Central memory CD8-positive, alpha-beta T cell (primary cell): ENCODE measurements at regions not wholly inside any gene's neighbourhood (a gene's known extent, or its start where the extent isn't known, plus 50 kb on each side); places are given as distances from the start of the nearest gene placed in this dataset.
"Not testable (repeated sequence)": the region's sequence is repeated elsewhere in the genome, so short reads cannot be mapped to it uniquely, and the experiment has no call there.

Source experiments
- ATAC-seq: fragments of 150-1000 bp; cut with Tn5 transposase; replicated peaks from 2 replicates; pipeline ENCODE4 v1.10.0; 2022; ENCODE audit warnings: mild to moderate bottlenecking, moderate FRiP score, moderate number of reproducible peaks; ENCODE audit not compliant: poor library complexity, severe bottlenecking; ENCODE audit errors: extremely low read depth
- DNase-seq, 2 donors: peaks; one replicate each; pipeline ENCODE4 v3.0.0; 2021; ENCODE audit warnings: low spot score in 2 of 2
- H3K27ac Mint-ChIP-seq: one replicate; pipeline ENCODE4 v1.8.0; 2022; ENCODE audit warnings: low read depth, mild to moderate bottlenecking, moderate library complexity, mixed read lengths
- H3K27me3 Mint-ChIP-seq: one replicate; pipeline ENCODE4 v1.8.0; 2022; ENCODE audit warnings: mixed read lengths
- H3K36me3 Mint-ChIP-seq: one replicate; pipeline ENCODE4 v1.8.0; 2022; ENCODE audit warnings: mild to moderate bottlenecking, moderate library complexity, mixed read lengths; ENCODE audit not compliant: insufficient read depth
- H3K4me1 Mint-ChIP-seq: one replicate; pipeline ENCODE4 v1.8.0; 2022; ENCODE audit warnings: mixed read lengths
- H3K4me3 Mint-ChIP-seq: one replicate; pipeline ENCODE4 v1.8.0; 2022; ENCODE audit warnings: mild to moderate bottlenecking, moderate library complexity, mixed read lengths
- H3K9me3 Mint-ChIP-seq: one replicate; pipeline ENCODE4 v1.8.0; 2022; ENCODE audit warnings: mixed read lengths

DNA sequence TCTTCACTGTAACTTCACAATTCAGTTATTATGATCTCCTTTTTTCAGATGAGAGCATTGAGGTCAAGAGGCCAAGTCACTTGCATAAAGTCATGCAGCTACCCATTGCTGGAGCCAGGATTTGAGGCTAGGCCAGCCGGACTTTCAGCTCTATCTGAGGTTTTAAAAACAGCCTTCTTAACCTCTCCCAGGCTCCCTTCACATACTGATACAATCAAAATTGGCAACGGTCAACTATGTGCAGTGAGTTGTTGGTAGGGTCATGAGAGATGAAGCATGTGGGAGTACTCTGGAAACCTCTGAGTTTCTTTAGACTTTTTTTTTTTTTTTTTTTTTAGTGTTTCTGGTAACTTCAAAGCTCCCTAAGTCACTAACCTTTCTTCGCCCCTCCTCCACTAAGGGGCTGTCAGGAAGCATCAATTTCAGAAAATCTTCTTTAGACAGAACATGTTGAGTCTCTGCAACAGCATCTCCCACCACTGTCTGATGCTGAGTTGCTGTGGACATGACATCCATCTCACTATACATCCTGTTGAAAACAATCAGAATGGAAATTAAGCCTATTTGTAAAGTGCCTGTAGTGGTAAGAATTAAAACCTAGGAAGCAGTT lies 201.8 kb downstream of the SIPA1L2 start:
- Mint-ChIP-seq H3K27ac (no peak overlapping the region), H3K36me3 (no peaks in the 10 kb centered on the region), H3K9me3 (no peaks in the 10 kb centered on the region), H3K27me3 (no peaks in the 10 kb centered on the region), H3K4me1 (no peaks in the 10 kb centered on the region), H3K4me3 (no peak overlapping the region)
- ATAC-seq (no peak), DNase-seq (no peak)

DNA sequence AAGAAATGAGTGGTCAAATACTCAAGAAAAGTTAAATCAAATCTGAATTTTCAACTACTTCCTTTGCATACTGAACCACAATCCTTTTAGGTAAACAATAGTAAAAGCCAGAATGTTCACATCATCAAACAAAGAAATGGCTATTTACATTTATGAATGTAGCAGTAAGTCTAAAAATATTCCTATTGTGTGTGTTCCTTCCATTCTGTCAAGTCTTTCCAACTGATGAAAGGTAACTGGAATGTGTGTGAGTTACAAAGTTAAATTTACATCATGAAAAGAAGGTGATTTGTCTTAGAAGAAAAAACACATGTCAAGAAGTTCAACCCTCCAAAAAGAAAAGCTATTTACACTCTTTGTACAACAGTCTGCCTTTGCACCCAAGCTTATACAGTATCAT lies 203.1 kb downstream of the SIPA1L2 start:
- H3K27ac Mint-ChIP-seq, result no peak overlapping the region
- H3K27me3 Mint-ChIP-seq, result no peaks in the 10 kb centered on the region
- no peaks in the 10 kb centered on the region for H3K36me3 Mint-ChIP-seq
- no peaks in the 10 kb centered on the region for H3K9me3 Mint-ChIP-seq
- no peak for DNase-seq
- ATAC-seq, result no peak
- no peak overlapping the region for H3K4me3 Mint-ChIP-seq
- no peaks in the 10 kb centered on the region for H3K4me1 Mint-ChIP-seq

DNA sequence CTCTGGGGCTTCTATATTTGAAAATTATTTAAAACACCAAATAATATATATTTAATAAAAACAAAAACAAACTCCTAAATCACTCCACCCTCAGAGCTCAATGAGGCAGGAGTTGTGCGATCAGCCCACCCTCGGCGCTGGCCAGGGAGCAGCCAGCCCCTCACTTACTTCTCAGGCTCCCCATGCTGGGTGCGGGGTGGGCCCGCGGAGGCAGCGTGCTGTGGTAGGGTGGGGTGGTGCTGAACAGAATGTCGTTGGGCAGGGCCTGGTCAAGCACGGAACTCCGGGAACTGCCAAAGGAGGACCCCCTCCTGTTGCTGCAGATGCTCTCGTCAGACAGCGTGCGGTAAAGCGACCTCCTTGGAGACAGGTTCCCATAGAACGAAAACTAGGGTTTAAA lies 204.5 kb downstream of the SIPA1L2 start:
- DNase-seq, result no peak

DNA sequence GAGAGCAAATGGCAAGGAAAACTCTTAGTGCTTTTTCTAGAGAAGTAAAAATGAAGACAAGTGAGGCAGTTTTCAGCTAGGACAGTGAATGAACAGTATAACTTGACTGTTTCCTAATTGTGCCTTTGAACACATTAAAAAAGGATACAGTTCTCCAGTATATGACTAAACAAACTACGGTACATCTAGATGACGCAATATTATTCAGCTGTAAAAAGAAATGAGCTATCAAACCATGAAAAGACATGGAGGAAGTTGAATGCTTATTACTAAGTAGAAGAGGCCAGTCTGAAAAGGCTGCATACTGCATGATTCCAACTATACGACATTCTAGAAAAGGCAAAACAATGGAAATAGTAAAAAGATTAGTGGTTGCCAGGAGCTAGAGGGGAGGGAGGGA lies 206.3 kb downstream of the SIPA1L2 start:
- DNase-seq (no peak), ATAC-seq (no peak)
- Mint-ChIP-seq H3K27ac (no peak overlapping the region), H3K4me3 (no peak overlapping the region), H3K4me1 (no peaks in the 10 kb centered on the region), H3K36me3 (peaks cover 2% of the 10 kb centered on the region), H3K27me3 (no peaks in the 10 kb centered on the region), H3K9me3 (no peaks in the 10 kb centered on the region)

More for the DNA sequence above, 204.5 kb downstream of the SIPA1L2 start:
- no peak for ATAC-seq
- no peak overlapping the region for H3K4me3 Mint-ChIP-seq
- no peaks in the 10 kb centered on the region for H3K9me3 Mint-ChIP-seq
- no peak overlapping the region for H3K27ac Mint-ChIP-seq
- no peaks in the 10 kb centered on the region for H3K27me3 Mint-ChIP-seq
- no peaks in the 10 kb centered on the region for H3K4me1 Mint-ChIP-seq
- peaks cover 2% of the 10 kb centered on the region for H3K36me3 Mint-ChIP-seq

DNA sequence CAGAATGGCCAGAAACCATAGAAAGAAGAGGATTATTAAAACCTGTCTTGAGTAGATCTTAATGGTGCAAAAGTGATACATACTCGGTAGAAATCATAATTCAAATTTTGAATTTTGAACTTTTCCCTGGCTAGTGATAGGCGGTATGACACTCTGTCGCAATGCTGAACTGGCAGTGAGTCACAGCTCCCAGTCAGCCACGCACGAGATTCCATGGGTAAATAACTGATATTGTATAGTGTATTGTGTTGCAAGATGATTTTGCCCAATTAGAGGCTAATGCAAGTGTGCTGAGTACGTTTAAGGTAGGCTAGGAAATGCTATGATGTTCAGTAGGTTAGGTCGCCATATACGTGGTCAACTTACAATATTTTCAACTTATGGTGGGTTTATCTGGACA lies 207.0 kb downstream of the SIPA1L2 start:
- H3K9me3 Mint-ChIP-seq, result no peaks in the 10 kb centered on the region
- H3K36me3 Mint-ChIP-seq, result peaks cover 2% of the 10 kb centered on the region
- no peaks in the 10 kb centered on the region for H3K4me1 Mint-ChIP-seq
- no peak overlapping the region for H3K27ac Mint-ChIP-seq
- no peaks in the 10 kb centered on the region for H3K27me3 Mint-ChIP-seq
- ATAC-seq (no peak), DNase-seq (no peak)
- no peak overlapping the region for H3K4me3 Mint-ChIP-seq

DNA sequence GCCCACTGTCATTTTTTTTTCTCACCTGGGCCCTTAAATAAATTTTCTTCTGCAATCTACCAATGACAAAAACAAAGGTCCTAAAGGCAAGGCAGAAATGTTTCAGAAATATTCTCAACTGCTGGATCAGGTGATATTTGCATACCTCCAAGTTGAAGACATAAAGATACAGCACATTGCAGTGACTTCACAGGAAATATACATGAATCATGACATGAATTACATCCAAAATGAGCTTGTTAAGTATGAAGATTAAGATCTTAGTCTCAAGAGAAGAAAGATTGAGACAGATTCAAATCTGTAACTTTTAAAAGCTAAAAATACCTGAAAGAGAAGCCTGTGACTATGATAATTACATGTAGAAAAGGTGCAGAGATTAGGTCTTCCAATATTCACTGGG lies 207.8 kb downstream of the SIPA1L2 start:
- no peak overlapping the region for H3K4me3 Mint-ChIP-seq
- no peaks in the 10 kb centered on the region for H3K27me3 Mint-ChIP-seq
- H3K27ac Mint-ChIP-seq, result no peak overlapping the region
- ATAC-seq, result no peak
- DNase-seq, result no peak
- H3K4me1 Mint-ChIP-seq, result no peaks in the 10 kb centered on the region
- peaks cover 2% of the 10 kb centered on the region for H3K36me3 Mint-ChIP-seq
- no peaks in the 10 kb centered on the region for H3K9me3 Mint-ChIP-seq

DNA sequence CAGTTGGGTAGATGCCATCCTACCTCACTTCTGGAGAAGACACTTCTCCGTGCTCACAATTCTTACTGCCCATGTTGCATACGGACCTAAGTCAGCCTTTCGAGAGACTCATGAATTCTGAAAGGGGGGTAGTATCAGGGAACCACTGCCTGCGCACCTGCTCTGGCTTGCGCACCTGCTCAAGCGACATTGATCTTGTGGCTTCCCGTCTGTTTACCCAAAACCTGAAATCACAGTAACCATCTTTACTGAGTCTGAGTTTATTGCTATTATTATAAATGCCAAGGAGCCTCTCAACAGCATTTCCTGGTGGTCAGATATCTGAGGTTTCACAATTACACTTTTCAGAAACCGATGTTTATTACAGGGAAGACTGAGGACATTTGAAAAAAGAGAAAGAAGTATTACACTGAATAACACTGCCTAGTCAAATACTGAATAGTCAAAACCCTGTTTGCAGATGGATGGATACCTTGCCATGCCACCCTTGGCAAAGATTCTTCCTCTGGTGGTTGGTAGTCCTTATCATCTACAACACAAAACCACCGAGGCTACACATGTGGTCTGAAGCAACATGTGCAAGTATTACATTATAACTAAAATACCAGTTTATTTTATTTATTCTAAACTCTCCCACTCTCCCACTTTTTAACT lies 208.7 kb downstream of the SIPA1L2 start:
- ATAC-seq, result no peak
- Mint-ChIP-seq H3K4me1 (no peaks in the 10 kb centered on the region), H3K36me3 (peaks cover 2% of the 10 kb centered on the region)

DNA sequence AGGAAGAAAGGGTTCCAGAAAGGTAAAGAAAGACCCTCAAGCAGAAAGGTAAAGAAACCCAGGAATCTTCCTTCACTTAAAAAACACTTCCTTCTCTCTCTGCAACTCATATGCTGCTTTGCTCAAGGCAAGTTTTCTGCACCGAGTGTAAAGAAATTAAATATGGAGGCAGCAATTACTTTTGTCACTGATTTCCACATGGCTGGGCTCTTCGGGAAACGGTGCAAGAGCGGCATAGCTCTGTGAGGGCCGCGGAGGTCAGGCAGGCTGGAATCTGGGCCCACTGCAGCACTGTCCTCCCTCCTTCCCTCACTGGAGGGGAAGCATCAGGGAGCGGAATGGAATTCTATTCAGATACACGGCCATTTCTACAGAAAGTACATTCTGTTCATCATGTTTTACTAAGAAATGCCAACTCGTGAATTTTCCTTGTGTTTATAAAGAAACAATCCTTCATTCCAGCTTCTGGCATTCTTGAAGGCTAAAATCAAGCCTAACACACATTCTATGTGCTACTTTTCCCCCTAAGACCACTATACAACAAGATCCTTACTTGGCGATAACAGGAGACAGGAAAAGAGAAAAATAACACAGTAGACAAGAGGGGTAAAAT lies 212.2 kb downstream of the SIPA1L2 start:
- Mint-ChIP-seq H3K9me3 (no peaks in the 10 kb centered on the region), H3K27me3 (no peaks in the 10 kb centered on the region), H3K27ac (no peak overlapping the region), H3K4me3 (no peak overlapping the region), H3K4me1 (no peaks in the 10 kb centered on the region), H3K36me3 (peaks cover 2% of the 10 kb centered on the region)
- DNase-seq (no peak), ATAC-seq (no peak)

More for the DNA sequence above, 208.7 kb downstream of the SIPA1L2 start:
- Mint-ChIP-seq H3K9me3 (no peaks in the 10 kb centered on the region), H3K27me3 (no peaks in the 10 kb centered on the region), H3K4me3 (no peak overlapping the region), H3K27ac (no peak overlapping the region)
- no peak for DNase-seq

DNA sequence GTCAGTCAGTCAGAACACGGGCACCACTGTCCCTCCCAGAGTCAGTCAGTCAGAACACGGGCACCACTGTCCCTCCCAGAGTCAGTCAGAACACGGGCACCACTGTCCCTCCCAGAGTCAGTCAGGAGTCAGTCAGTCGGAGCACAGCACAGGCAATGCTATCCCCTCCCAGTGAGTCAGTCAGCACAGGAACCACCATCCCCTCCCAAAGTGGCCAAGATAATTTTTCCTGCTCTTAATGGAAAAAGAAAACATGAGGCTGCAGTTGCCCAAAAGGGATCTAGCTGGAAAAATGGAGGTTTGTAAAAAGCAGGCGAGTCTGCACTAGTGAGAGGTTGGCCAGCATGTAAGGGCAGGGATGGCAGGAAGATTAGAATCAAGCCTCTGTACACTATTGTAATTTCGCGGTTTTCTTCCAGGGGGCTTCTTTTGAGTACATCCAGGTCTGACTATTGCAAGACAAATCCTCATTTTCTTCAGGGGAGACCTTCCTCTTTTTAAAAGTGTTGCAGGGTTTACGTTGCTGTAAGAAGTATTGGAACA lies 213.8 kb downstream of the SIPA1L2 start:
- no peaks in the 10 kb centered on the region for H3K27me3 Mint-ChIP-seq
- peaks cover 2% of the 10 kb centered on the region for H3K36me3 Mint-ChIP-seq
- H3K4me3 Mint-ChIP-seq, result no peak overlapping the region
- H3K27ac Mint-ChIP-seq, result no peak overlapping the region
- H3K4me1 Mint-ChIP-seq, result no peaks in the 10 kb centered on the region
- DNase-seq (no peak), ATAC-seq (no peak)
- H3K9me3 Mint-ChIP-seq, result no peaks in the 10 kb centered on the region

DNA sequence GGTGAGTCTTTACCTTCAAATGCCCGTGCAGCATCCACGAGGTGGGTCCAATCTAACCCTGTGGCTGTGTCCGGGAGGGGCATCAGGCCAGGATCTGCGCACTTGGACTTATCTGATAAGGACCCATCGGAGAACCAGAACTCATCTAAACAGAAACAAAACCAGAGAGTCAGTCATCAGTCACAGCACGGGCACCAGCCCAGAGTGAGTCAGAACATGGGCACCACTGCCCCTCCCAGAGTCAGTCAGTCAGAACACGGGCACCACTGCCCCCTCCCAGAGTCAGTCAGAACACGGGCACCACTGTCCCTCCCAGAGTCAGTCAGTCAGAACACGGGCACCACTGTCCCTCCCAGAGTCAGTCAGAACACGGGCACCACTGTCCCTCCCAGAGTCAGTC lies 214.5 kb downstream of the SIPA1L2 start:
- not testable (repeated sequence) for H3K9me3 Mint-ChIP-seq, H3K4me3 Mint-ChIP-seq, H3K4me1 Mint-ChIP-seq, ATAC-seq, H3K27ac Mint-ChIP-seq, H3K36me3 Mint-ChIP-seq, H3K27me3 Mint-ChIP-seq, DNase-seq

DNA sequence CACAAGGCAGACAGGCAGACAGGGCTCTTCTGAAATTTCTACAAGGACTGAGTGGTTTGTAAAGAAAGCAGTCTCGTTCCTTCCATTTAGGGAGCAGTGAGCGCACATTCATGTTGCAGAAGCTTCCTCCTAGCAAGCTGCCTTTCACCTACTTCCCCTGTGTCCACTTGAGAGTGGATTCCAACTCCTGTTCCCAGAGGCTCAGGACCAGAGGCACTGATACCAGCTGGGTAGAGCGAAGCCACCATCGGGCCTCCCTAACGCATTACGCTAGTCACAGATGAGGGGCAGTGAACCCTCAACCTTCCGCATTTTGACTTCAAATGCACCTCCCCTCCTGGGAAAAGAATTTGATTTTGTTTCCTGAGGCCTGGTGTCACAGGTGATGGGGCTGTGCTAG lies 215.8 kb downstream of the SIPA1L2 start:
- DNase-seq, result no peak
- Mint-ChIP-seq H3K27ac (no peak overlapping the region), H3K4me3 (no peak overlapping the region), H3K9me3 (peaks cover 4% of the 10 kb centered on the region), H3K4me1 (no peaks in the 10 kb centered on the region), H3K36me3 (no peaks in the 10 kb centered on the region), H3K27me3 (no peaks in the 10 kb centered on the region)
- ATAC-seq, result no peak

DNA sequence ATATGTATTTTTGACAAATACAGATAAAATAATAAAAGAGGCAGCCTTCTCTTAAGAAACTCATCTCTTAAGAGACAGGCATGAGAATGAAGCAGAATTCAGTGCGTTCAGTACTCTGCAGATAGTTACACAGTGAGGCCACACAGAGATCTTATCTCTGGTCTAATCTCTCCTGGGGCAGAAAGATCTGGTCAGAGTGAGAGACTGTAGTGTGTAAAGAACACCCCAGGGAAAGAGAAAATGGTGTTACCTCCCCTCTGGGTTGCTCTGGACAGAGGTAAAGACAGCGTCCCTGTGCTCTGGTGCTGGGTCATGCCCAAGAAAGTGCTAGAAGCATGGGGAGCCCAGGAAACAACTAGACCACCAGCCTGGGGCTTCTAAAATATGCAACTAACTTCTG lies 216.3 kb downstream of the SIPA1L2 start:
- Mint-ChIP-seq H3K4me1 (no peaks in the 10 kb centered on the region), H3K27ac (no peak overlapping the region), H3K4me3 (no peak overlapping the region), H3K27me3 (no peaks in the 10 kb centered on the region), H3K36me3 (no peaks in the 10 kb centered on the region), H3K9me3 (peaks cover 4% of the 10 kb centered on the region)
- no peak for DNase-seq
- ATAC-seq, result no peak

DNA sequence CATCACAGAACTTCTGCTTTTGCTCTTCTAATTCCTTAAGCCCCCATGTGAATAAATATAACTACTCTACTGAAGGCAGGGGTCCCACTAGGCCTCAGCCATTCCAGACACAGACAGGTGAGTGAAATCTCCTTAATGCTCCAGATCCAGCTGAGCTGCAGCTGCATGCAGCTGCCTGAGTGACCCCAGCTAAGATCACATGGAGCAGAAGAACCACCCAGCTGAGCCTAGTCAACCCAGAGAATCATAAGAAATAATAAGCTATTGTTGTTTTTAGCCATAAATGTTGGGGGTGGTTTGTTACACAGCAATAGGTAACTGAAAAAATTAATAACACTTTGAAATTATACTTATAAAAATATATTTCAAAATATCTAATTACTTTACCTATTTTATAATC lies 220.3 kb downstream of the SIPA1L2 start:
- Mint-ChIP-seq H3K9me3 (peaks cover 4% of the 10 kb centered on the region), H3K36me3 (no peaks in the 10 kb centered on the region), H3K4me3 (no peak overlapping the region), H3K27ac (no peak overlapping the region), H3K4me1 (no peaks in the 10 kb centered on the region), H3K27me3 (no peaks in the 10 kb centered on the region)
- DNase-seq (no peak), ATAC-seq (no peak)
